ENCODE measurements at regions not wholly inside any gene's neighbourhood (a gene's known extent, or its start where the extent isn't known, plus 50 kb on each side); places are given as distances from the start of the nearest gene placed in this dataset.

- TF ChIP-seq MXI1 (conservative IDR thresholded peaks at IDR 0.05; ENCODE audit: poor library complexity, severe bottlenecking) (no peak), POLR2AphosphoS5 (IDR thresholded peaks at IDR 0.05) (no peak), CTCF (IDR thresholded peaks at IDR 0.05; ENCODE audit: poor library complexity, severe bottlenecking) (no peak)
Measured at GRCh38 chr2:179348906-179349305, 84.3 kb upstream of the SESTD1 start.

All from neural cell (in vitro differentiated cells).